ENCODE measurements at regions not wholly inside any gene's neighbourhood (a gene's known extent, or its start where the extent isn't known, plus 50 kb on each side); places are given as distances from the start of the nearest gene placed in this dataset.

GRCh38 chr1:82466416-82466815, 665.7 kb downstream of the ADGRL2 start:
- DNase-seq (ENCODE audit: insufficient read length): no peak
- FAIRE-seq: no peak
- no peak for TF ChIP-seq TAF1 (IDR thresholded peaks at IDR 0.05; ENCODE audit: borderline replicate concordance, low read depth, low read length)
- no peak for TF ChIP-seq POLR2A (IDR thresholded peaks at IDR 0.05; ENCODE audit: low read depth, low read length)
- TF ChIP-seq POLR2AphosphoS5 (IDR thresholded peaks at IDR 0.05; ENCODE audit: low read depth, low read length): no peak

- FAIRE-seq: no peak
These were observed 664.3 kb downstream of the ADGRL2 start for GRCh38 chr1:82465024-82465423.

GRCh38 chr1:82464362-82465001, 663.7 kb downstream of the ADGRL2 start:
- no peak for DNase-seq (ENCODE audit: insufficient read length)

More at GRCh38 chr1:82465024-82465423, 664.3 kb downstream of the ADGRL2 start:
- no peak for DNase-seq (ENCODE audit: insufficient read length)
- TF ChIP-seq POLR2AphosphoS5 (IDR thresholded peaks at IDR 0.05; ENCODE audit: low read depth, low read length) (no peak), POLR2A (IDR thresholded peaks at IDR 0.05; ENCODE audit: low read depth, low read length) (no peak), TAF1 (IDR thresholded peaks at IDR 0.05; ENCODE audit: borderline replicate concordance, low read depth, low read length) (no peak)

GRCh38 chr1:82463951-82464350, 663.2 kb downstream of the ADGRL2 start:
- FAIRE-seq (no peak), DNase-seq (ENCODE audit: insufficient read length) (no peak)
- TF ChIP-seq POLR2AphosphoS5 (IDR thresholded peaks at IDR 0.05; ENCODE audit: low read depth, low read length): no peak
- no peak for TF ChIP-seq POLR2A (IDR thresholded peaks at IDR 0.05; ENCODE audit: low read depth, low read length)
- no peak for TF ChIP-seq TAF1 (IDR thresholded peaks at IDR 0.05; ENCODE audit: borderline replicate concordance, low read depth, low read length)

More at GRCh38 chr1:82464362-82465001, 663.7 kb downstream of the ADGRL2 start:
- TF ChIP-seq TAF1 (IDR thresholded peaks at IDR 0.05; ENCODE audit: borderline replicate concordance, low read depth, low read length): no peak
- TF ChIP-seq POLR2AphosphoS5 (IDR thresholded peaks at IDR 0.05; ENCODE audit: low read depth, low read length): no peak
- TF ChIP-seq POLR2A (IDR thresholded peaks at IDR 0.05; ENCODE audit: low read depth, low read length): no peak
- FAIRE-seq: no peak

- no peak for FAIRE-seq
- no peak for DNase-seq (ENCODE audit: insufficient read length)
- TF ChIP-seq POLR2A (IDR thresholded peaks at IDR 0.05; ENCODE audit: low read depth, low read length): no peak
- TF ChIP-seq POLR2AphosphoS5 (IDR thresholded peaks at IDR 0.05; ENCODE audit: low read depth, low read length): no peak
- TF ChIP-seq TAF1 (IDR thresholded peaks at IDR 0.05; ENCODE audit: borderline replicate concordance, low read depth, low read length): no peak
These were observed 661.6 kb downstream of the ADGRL2 start for GRCh38 chr1:82462366-82462765.

GRCh38 chr1:82455342-82455741, 654.6 kb downstream of the ADGRL2 start:
- no peak for DNase-seq (ENCODE audit: insufficient read length)
- TF ChIP-seq TAF1 (IDR thresholded peaks at IDR 0.05; ENCODE audit: borderline replicate concordance, low read depth, low read length) (no peak), POLR2A (IDR thresholded peaks at IDR 0.05; ENCODE audit: low read depth, low read length) (no peak), POLR2AphosphoS5 (IDR thresholded peaks at IDR 0.05; ENCODE audit: low read depth, low read length) (no peak)
- no peak for FAIRE-seq

DNA sequence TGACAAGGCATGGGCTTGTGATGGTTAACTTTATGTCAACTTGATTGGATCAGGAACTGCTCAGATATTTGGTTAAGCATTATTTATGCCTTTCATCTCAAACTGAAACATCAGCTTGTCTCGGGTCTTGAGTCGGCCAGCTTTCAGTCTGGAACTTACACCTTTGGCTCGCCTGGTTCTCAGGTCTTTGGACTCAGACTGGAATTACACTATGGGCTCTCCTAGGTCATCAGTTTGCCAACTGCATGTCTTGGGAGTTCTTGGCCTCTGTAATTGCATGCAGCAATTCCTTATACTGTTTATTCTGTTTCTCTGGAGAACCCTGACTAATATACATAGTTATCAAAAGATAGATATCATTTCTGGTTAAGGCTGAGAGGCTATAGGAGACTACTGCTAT, 653.7 kb downstream of the ADGRL2 start:
- DNase-seq (ENCODE audit: insufficient read length): no peak
- no peak for TF ChIP-seq POLR2AphosphoS5 (IDR thresholded peaks at IDR 0.05; ENCODE audit: low read depth, low read length)
- no peak for TF ChIP-seq TAF1 (IDR thresholded peaks at IDR 0.05; ENCODE audit: borderline replicate concordance, low read depth, low read length)
- no peak for TF ChIP-seq POLR2A (IDR thresholded peaks at IDR 0.05; ENCODE audit: low read depth, low read length)
- no peak for FAIRE-seq

GRCh38 chr1:82453511-82454185, 652.9 kb downstream of the ADGRL2 start:
- DNase-seq (ENCODE audit: insufficient read length) (no peak), FAIRE-seq (no peak)
- no peak for TF ChIP-seq POLR2A (IDR thresholded peaks at IDR 0.05; ENCODE audit: low read depth, low read length)
- TF ChIP-seq POLR2AphosphoS5 (IDR thresholded peaks at IDR 0.05; ENCODE audit: low read depth, low read length): no peak
- TF ChIP-seq TAF1 (IDR thresholded peaks at IDR 0.05; ENCODE audit: borderline replicate concordance, low read depth, low read length): no peak

DNA sequence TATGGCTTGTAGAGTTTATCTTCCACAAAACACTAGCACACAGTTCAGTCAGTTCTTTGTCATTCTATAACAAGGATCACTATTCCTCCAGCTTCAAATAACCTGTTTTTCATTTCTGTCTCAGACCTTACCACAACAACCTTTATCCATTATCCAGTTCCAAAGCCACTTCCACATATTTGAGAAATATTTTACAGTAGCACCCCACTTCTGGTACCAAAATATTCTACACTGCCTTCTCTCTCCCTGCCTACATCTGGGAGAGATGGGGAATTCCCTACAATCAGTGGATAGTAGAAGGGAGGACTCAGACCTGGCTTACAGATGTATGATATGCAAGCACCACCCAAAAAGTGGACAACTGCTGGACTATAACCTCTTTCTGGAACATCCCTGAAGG, 651.4 kb downstream of the ADGRL2 start:
- no peak for FAIRE-seq
- TF ChIP-seq POLR2AphosphoS5 (IDR thresholded peaks at IDR 0.05; ENCODE audit: low read depth, low read length): no peak
- no peak for TF ChIP-seq POLR2A (IDR thresholded peaks at IDR 0.05; ENCODE audit: low read depth, low read length)
- no peak for TF ChIP-seq TAF1 (IDR thresholded peaks at IDR 0.05; ENCODE audit: borderline replicate concordance, low read depth, low read length)
- no peak for DNase-seq (ENCODE audit: insufficient read length)

DNA sequence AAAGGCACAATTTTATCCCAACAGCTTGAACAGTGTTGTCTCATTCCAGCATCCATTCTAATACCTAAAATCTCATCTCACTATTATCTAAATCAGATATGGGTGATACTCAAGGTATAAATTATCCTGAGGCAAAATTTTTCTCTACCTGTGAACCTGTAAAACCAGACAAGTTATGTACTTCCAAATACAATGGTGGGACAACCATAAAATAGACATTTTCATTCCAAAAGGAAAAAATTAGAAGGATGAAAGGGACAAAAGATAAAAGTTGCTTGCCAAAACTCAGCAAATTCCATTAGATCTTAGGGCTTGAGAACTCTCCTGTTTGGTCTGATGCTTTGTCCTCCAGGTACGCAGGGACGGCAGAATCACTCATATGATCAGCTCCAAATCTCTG, 650.5 kb downstream of the ADGRL2 start:
- TF ChIP-seq POLR2A (IDR thresholded peaks at IDR 0.05; ENCODE audit: low read depth, low read length) (no peak), TAF1 (IDR thresholded peaks at IDR 0.05; ENCODE audit: borderline replicate concordance, low read depth, low read length) (no peak), POLR2AphosphoS5 (IDR thresholded peaks at IDR 0.05; ENCODE audit: low read depth, low read length) (no peak)
- FAIRE-seq: no peak
- DNase-seq (ENCODE audit: insufficient read length): no peak

- DNase-seq (ENCODE audit: insufficient read length): no peak
- no peak for FAIRE-seq
- TF ChIP-seq TAF1 (IDR thresholded peaks at IDR 0.05; ENCODE audit: borderline replicate concordance, low read depth, low read length) (no peak), POLR2A (IDR thresholded peaks at IDR 0.05; ENCODE audit: low read depth, low read length) (no peak), POLR2AphosphoS5 (IDR thresholded peaks at IDR 0.05; ENCODE audit: low read depth, low read length) (no peak)
These were observed 648.8 kb downstream of the ADGRL2 start for GRCh38 chr1:82449506-82450057.

GRCh38 chr1:82446955-82447354, 646.2 kb downstream of the ADGRL2 start:
- FAIRE-seq (no peak), DNase-seq (ENCODE audit: insufficient read length) (no peak)
- no peak for TF ChIP-seq POLR2A (IDR thresholded peaks at IDR 0.05; ENCODE audit: low read depth, low read length)
- TF ChIP-seq POLR2AphosphoS5 (IDR thresholded peaks at IDR 0.05; ENCODE audit: low read depth, low read length): no peak
- no peak for TF ChIP-seq TAF1 (IDR thresholded peaks at IDR 0.05; ENCODE audit: borderline replicate concordance, low read depth, low read length)
